ENCODE measurements at regions not wholly inside any gene's neighbourhood (a gene's known extent, or its start where the extent isn't known, plus 50 kb on each side); places are given as distances from the start of the nearest gene placed in this dataset.

- TF ChIP-seq TAF1 (IDR thresholded peaks at IDR 0.05; ENCODE audit: low read depth) (no peak), CTCF (IDR thresholded peaks at IDR 0.05; ENCODE audit: poor library complexity, severe bottlenecking) (no peak), RAD21 (conservative IDR thresholded peaks at IDR 0.05) (no peak), EP300 (conservative IDR thresholded peaks at IDR 0.05; ENCODE audit: poor library complexity, severe bottlenecking) (no peak), POLR2AphosphoS5 (IDR thresholded peaks at IDR 0.05) (no peak), SMC3 (conservative IDR thresholded peaks at IDR 0.05; ENCODE audit: poor library complexity) (no peak), MXI1 (conservative IDR thresholded peaks at IDR 0.05; ENCODE audit: poor library complexity, severe bottlenecking) (no peak), EZH2 (IDR thresholded peaks at IDR 0.05; ENCODE audit: borderline replicate concordance, insufficient read depth, low read length, poor library complexity, severe bottlenecking) (no peak), REST (IDR thresholded peaks at IDR 0.05; ENCODE audit: borderline replicate concordance) (no peak)
Measured at GRCh38 chr4:81799371-81799770, 327.7 kb upstream of the RASGEF1B start.
